T-cell (primary cell): ENCODE measurements at regions not wholly inside any gene's neighbourhood (a gene's known extent, or its start where the extent isn't known, plus 50 kb on each side); places are given as distances from the start of the nearest gene placed in this dataset.

Experiments
- ATAC-seq, 4 experiments: fragments of 200-7000 bp in 3 of 4; fragments of 150-1000 bp in 1 of 4; cut with Tn5 transposase; replicated peaks in 1 of 4; 1 replicate in 3 of 4; 2 replicates in 1 of 4; pipeline ENCODE4 v1.10.0; 2021; ENCODE audit warnings: moderate library complexity in 3 of 4, mild to moderate bottlenecking in 2 of 4, moderate number of reproducible peaks in 1 of 4
- CTCF ChIA-PET, 2 donors: fragments of 300-600 bp; sonication (Branson Sonifier 250); formaldehyde crosslinking; loops; one replicate each; lab custom pipeline; 2022; ENCODE audit warnings: antibody characterized with exemption in 2 of 2; lab: Charles Lee
- POLR2A ChIA-PET, 2 donors: fragments of 300-600 bp; sonication (Branson Sonifier 250); formaldehyde crosslinking; loops; one replicate each; lab custom pipeline; 2022; ENCODE audit warnings: antibody characterized with exemption in 2 of 2; lab: Charles Lee
- DNase-seq, 35 experiments: peaks; one replicate each; pipeline versions ENCODE4 v3.0.0 to v3.0.0-alpha.2; 2013 to 2023
- H3K27ac ChIP-seq: one replicate; pipeline ENCODE4 v1.5.1; 2013; ENCODE audit warnings: low read length
- H3K27me3 ChIP-seq, 2 experiments: replicated peaks in 1 of 2; 1 replicate in 1 of 2; 2 replicates in 1 of 2; pipeline versions ENCODE4 v1.6.1 to v1.7.0; 2013; ENCODE audit warnings: low read length in 1 of 2, mixed read lengths in 1 of 2; ENCODE audit not compliant: control insufficient read depth in 2 of 2, insufficient read depth in 2 of 2; ENCODE audit errors: extremely low read depth in 1 of 2
- H3K36me3 ChIP-seq, 2 donors: 1 replicate in 1 of 2; 2 replicates in 1 of 2; pipeline versions ENCODE4 v1.6.1 to v1.7.0; 2013; ENCODE audit warnings: low read length in 1 of 2; ENCODE audit not compliant: control insufficient read depth in 2 of 2, insufficient read depth in 1 of 2; ENCODE audit errors: extremely low read depth in 1 of 2
- H3K4me1 ChIP-seq, 2 experiments: 1 replicate in 1 of 2; 2 replicates in 1 of 2; pipeline versions ENCODE4 v1.6.1 to v1.7.0; 2013; ENCODE audit warnings: low read length in 2 of 2, mixed read lengths in 1 of 2; ENCODE audit not compliant: insufficient read depth in 2 of 2, control insufficient read depth in 1 of 2; ENCODE audit errors: extremely low read depth in 1 of 2
- H3K4me3 ChIP-seq, 2 donors: 1 replicate in 1 of 2; 2 replicates in 1 of 2; pipeline versions ENCODE4 v1.5.1 to v1.7.0; 2013; ENCODE audit warnings: mild to moderate bottlenecking in 2 of 2, low read length in 1 of 2, moderate library complexity in 1 of 2; ENCODE audit not compliant: control insufficient read depth in 1 of 2; ENCODE audit errors: extremely low read depth in 1 of 2
- H3K9me3 ChIP-seq: 2 replicates; pipeline ENCODE4 v1.7.0; 2013
- H3K27ac Mint-ChIP-seq, 2 donors: one replicate each; pipeline ENCODE4 v1.8.0; 2020 to 2021; ENCODE audit warnings: mild to moderate bottlenecking in 2 of 2, mixed read lengths in 2 of 2
- H3K27me3 Mint-ChIP-seq, 2 donors: one replicate each; pipeline ENCODE4 v1.8.0; 2021 to 2022; ENCODE audit warnings: mixed read lengths in 2 of 2
- H3K36me3 Mint-ChIP-seq: one replicate; pipeline ENCODE4 v1.8.0; 2021; ENCODE audit warnings: mixed read lengths
- H3K4me1 Mint-ChIP-seq, 3 donors: one replicate each; pipeline ENCODE4 v1.8.0; 2020 to 2022; ENCODE audit warnings: mixed read lengths in 3 of 3, mild to moderate bottlenecking in 1 of 3
- H3K4me3 Mint-ChIP-seq, 3 donors: one replicate each; pipeline ENCODE4 v1.8.0; 2020 to 2022; ENCODE audit warnings: mild to moderate bottlenecking in 3 of 3, mixed read lengths in 3 of 3, moderate library complexity in 3 of 3
- H3K9me3 Mint-ChIP-seq, 3 donors: one replicate each; pipeline ENCODE4 v1.8.0; 2020 to 2022; ENCODE audit warnings: mixed read lengths in 3 of 3
- WGBS: methylation state at CpG from one replicate; pipeline ENCODE4 v1.1.5; 2013; ENCODE audit warnings: missing lambda C conversion rate; ENCODE audit not compliant: insufficient coverage; 5-methylcytosine and 5-hydroxymethylcytosine counted together

DNA sequence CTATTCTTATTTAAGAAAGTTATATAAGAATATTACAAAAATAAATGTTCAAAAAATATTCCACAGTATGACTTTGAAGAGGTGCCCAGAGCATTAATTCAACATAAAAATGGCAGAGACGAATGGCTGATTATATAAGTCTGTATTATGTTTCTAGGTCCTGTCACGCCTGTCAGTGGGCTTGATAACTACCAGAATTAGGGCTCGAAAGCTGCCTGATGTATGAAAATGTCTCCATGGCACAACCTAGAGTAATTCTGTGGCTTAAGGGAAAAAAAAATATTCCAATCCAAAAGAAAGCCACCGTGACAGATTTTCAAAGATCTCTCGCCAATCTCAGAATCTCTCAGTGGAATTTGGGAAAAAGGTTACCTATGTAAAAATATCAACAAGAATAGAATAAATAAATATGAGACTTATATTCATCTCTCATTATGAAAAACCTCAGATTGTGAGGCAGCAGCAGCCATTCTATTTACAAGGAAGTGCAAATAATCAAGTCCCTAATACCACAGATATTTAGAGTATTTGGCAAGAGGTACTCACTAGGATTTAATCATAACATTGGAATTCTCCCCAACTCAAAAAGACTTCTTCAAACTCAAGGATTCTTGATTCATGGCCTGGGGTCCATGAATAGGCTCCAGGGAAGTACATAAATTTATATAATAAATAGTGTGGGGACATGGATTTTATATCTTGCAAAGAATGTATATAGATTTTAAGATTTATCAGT, 489.1 kb upstream of the INTU start:
- Mint-ChIP-seq H3K27me3 (no peaks in the 10 kb centered on the region), H3K9me3 (peaks cover 0 to 4% (median 0%) of the 10 kb centered on the region in 3 donors), H3K27ac (no peak overlapping the region), H3K4me1 (no peaks in the 10 kb centered on the region), H3K36me3 (no peaks in the 10 kb centered on the region), H3K4me3 (no peak overlapping the region)
- H3K36me3 ChIP-seq = no peaks in the 10 kb centered on the region
- no peaks in the 10 kb centered on the region for H3K4me1 ChIP-seq
- H3K9me3 ChIP-seq = no peaks in the 10 kb centered on the region
- H3K4me3 ChIP-seq = no peak overlapping the region
- 33% methylated on average over 1 of the region's 5 CpGs for WGBS
- POLR2A ChIA-PET = no interaction called here
- no peak overlapping the region for H3K27ac ChIP-seq
- no peak for DNase-seq
- CTCF ChIA-PET = no interaction called here
- no peaks in the 10 kb centered on the region for H3K27me3 ChIP-seq
- no peak for ATAC-seq

DNA sequence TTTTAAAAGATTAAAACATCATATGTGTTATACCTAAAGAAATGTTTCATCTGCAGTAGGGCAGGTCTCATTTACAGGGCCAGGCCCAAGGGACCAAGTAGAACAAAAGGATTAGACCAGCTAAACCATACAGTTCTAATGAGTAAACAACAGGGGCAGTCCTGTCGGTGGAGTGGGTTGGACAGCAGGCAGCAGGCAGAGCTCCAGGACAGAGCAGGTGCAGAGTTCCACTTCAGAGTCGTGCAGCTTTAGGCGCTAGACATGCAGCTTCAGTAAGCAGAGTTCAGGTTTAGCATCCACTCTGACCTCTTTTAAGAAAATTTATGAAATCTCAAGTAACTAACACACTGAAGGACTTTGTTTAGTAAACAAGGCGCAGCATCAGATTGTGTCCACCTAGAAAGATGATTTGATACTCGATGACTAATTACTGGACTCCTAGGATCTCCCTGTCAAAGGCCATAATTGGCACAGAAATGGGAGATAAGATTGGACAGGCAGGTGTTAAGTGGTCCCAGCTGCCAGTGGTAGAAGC, 487.7 kb upstream of the INTU start:
- CTCF ChIA-PET = no interaction called here
- H3K9me3 Mint-ChIP-seq = peaks cover 3 to 5% (median 4%) of the 10 kb centered on the region in 3 donors

DNA sequence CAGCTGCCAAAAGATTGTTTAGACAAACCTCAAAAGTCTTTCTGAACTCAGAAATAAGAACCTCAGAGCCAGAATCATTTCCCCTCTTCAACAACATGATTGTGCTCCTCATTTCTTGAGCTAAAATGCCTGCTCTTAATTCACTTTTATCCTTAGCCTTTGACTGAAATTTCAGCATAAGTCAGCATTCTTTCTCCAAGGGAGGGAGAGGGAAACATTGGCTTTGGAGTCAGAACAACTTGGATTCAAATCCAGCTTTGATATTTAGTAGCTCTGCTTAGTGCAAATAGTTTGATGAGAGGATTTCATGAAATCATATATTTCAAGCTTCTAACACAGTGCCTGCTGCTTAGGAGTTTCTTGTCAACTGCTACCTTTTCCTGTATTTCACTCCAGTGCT, 484.6 kb upstream of the INTU start:
- ATAC-seq (no peak), DNase-seq (no peak)
- peaks cover 0 to 6% (median 5%) of the 10 kb centered on the region in 3 donors for H3K9me3 Mint-ChIP-seq
- no peak overlapping the region for H3K27ac Mint-ChIP-seq
- no peaks in the 10 kb centered on the region for H3K36me3 Mint-ChIP-seq
- ChIA-PET CTCF (no interaction called here), POLR2A (no interaction called here)
- Histone ChIP-seq H3K4me3 (no peak overlapping the region), H3K9me3 (no peaks in the 10 kb centered on the region), H3K36me3 (no peaks in the 10 kb centered on the region), H3K4me1 (no peaks in the 10 kb centered on the region), H3K27me3 (no peaks in the 10 kb centered on the region), H3K27ac (no peak overlapping the region)
- no peaks in the 10 kb centered on the region for H3K27me3 Mint-ChIP-seq
- no peak overlapping the region for H3K4me3 Mint-ChIP-seq
- H3K4me1 Mint-ChIP-seq = no peaks in the 10 kb centered on the region

More for the DNA sequence above, 487.7 kb upstream of the INTU start:
- Histone ChIP-seq H3K27ac (no peak overlapping the region), H3K4me1 (no peaks in the 10 kb centered on the region), H3K4me3 (no peak overlapping the region), H3K36me3 (no peaks in the 10 kb centered on the region), H3K27me3 (no peaks in the 10 kb centered on the region), H3K9me3 (no peaks in the 10 kb centered on the region)
- Mint-ChIP-seq H3K27ac (no peak overlapping the region), H3K27me3 (no peaks in the 10 kb centered on the region), H3K4me3 (no peak overlapping the region), H3K4me1 (no peaks in the 10 kb centered on the region), H3K36me3 (no peaks in the 10 kb centered on the region)
- ATAC-seq (no peak), DNase-seq (no peak)
- 80% methylated on average over 1 of the region's 5 CpGs for WGBS
- POLR2A ChIA-PET = no interaction called here

GRCh38 chr4:127149086-127149485, 483.7 kb upstream of the INTU start:
- H3K9me3 ChIP-seq = no peaks in the 10 kb centered on the region
- ChIA-PET POLR2A (no interaction called here), CTCF (no interaction called here)
- peaks cover 0 to 8% (median 7%) of the 10 kb centered on the region in 3 donors for H3K9me3 Mint-ChIP-seq
- H3K36me3 ChIP-seq = no peaks in the 10 kb centered on the region
- no peak overlapping the region for H3K27ac Mint-ChIP-seq
- H3K4me1 Mint-ChIP-seq = no peaks in the 10 kb centered on the region
- WGBS = 100% methylated on average over 1 of the region's 3 CpGs
- no peak for DNase-seq
- ATAC-seq = no peak
- no peaks in the 10 kb centered on the region for H3K4me1 ChIP-seq
- H3K4me3 Mint-ChIP-seq = no peak overlapping the region
- no peaks in the 10 kb centered on the region for H3K27me3 ChIP-seq
- H3K4me3 ChIP-seq = no peak overlapping the region
- H3K27ac ChIP-seq = no peak overlapping the region
- no peaks in the 10 kb centered on the region for H3K27me3 Mint-ChIP-seq
- H3K36me3 Mint-ChIP-seq = no peaks in the 10 kb centered on the region

GRCh38 chr4:127151941-127152340, 480.8 kb upstream of the INTU start:
- Histone ChIP-seq H3K4me3 (no peak overlapping the region), H3K27ac (no peak overlapping the region), H3K36me3 (no peaks in the 10 kb centered on the region), H3K4me1 (no peaks in the 10 kb centered on the region), H3K9me3 (no peaks in the 10 kb centered on the region), H3K27me3 (no peaks in the 10 kb centered on the region)
- Mint-ChIP-seq H3K4me1 (no peaks in the 10 kb centered on the region), H3K4me3 (no peak overlapping the region), H3K36me3 (no peaks in the 10 kb centered on the region), H3K9me3 (peaks cover 0 to 11% (median 7%) of the 10 kb centered on the region in 3 donors), H3K27ac (no peak overlapping the region), H3K27me3 (no peaks in the 10 kb centered on the region)
- ChIA-PET POLR2A (no interaction called here), CTCF (no interaction called here)
- DNase-seq (no peak), ATAC-seq (no peak)

DNA sequence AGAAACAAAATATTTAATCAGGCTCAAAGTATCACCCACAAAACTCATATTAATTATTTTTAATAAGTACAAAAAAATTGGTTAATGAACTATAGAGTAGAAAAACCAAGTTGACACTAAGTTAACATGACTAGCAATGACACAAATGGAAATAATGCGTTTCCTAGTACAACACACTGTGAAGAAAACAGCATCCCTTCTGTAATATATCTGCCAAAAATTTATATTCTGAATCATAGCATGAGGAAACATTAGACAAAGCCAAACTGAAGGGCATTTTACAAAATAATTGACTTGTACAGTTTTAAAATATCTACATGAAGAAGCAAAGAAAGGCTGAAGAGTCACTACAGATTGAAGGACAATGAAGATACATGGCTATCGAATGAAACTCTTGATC, 477.6 kb upstream of the INTU start:
- Histone ChIP-seq H3K4me3 (no peak overlapping the region), H3K27ac (no peak overlapping the region), H3K36me3 (no peaks in the 10 kb centered on the region), H3K4me1 (no peaks in the 10 kb centered on the region), H3K9me3 (no peaks in the 10 kb centered on the region), H3K27me3 (no peaks in the 10 kb centered on the region)
- no peak overlapping the region for H3K27ac Mint-ChIP-seq
- ChIA-PET CTCF (no interaction called here), POLR2A (no interaction called here)
- ATAC-seq = no peak
- WGBS = no CpG with 5 or more reads among the region's 2 CpGs
- H3K4me3 Mint-ChIP-seq = no peak overlapping the region
- H3K9me3 Mint-ChIP-seq = peaks cover 0 to 8% (median 5%) of the 10 kb centered on the region in 3 donors
- no peaks in the 10 kb centered on the region for H3K4me1 Mint-ChIP-seq
- no peaks in the 10 kb centered on the region for H3K27me3 Mint-ChIP-seq
- no peak for DNase-seq
- H3K36me3 Mint-ChIP-seq = no peaks in the 10 kb centered on the region
